ENCODE measurements at regions not wholly inside any gene's neighbourhood (a gene's known extent, or its start where the extent isn't known, plus 50 kb on each side); places are given as distances from the start of the nearest gene placed in this dataset.

GRCh38 chr2:41768310-41768709 lies 279.5 kb upstream of the PKDCC start:
- no peak for DNase-seq (ENCODE audit: low read depth in 2 of 2)

- DNase-seq (ENCODE audit: low read depth in 2 of 2), result no peak
These were observed 276.1 kb upstream of the PKDCC start for GRCh38 chr2:41771710-41772109.

GRCh38 chr2:41772697-41773096 lies 275.1 kb upstream of the PKDCC start:
- DNase-seq (ENCODE audit: low read depth in 2 of 2), result no peak

- DNase-seq (ENCODE audit: low read depth in 2 of 2), result no peak
These were observed 273.7 kb upstream of the PKDCC start for GRCh38 chr2:41774011-41774605.

GRCh38 chr2:41775366-41776025 lies 272.3 kb upstream of the PKDCC start:
- DNase-seq (ENCODE audit: low read depth in 2 of 2), result no peak

- no peak for DNase-seq (ENCODE audit: low read depth in 2 of 2)
These were observed 267.9 kb upstream of the PKDCC start for GRCh38 chr2:41779888-41780287.

- DNase-seq (ENCODE audit: low read depth in 2 of 2), result peak in 1 of 2 experiments; percentile 12
These were observed 265.3 kb upstream of the PKDCC start for GRCh38 chr2:41782306-41783158.

- no peak for DNase-seq (ENCODE audit: low read depth in 2 of 2)
These were observed 263.3 kb upstream of the PKDCC start for GRCh38 chr2:41784496-41784895.

- no peak for DNase-seq (ENCODE audit: low read depth in 2 of 2)
These were observed 262.4 kb upstream of the PKDCC start for GRCh38 chr2:41785251-41786022.

GRCh38 chr2:41791523-41791922 lies 256.3 kb upstream of the PKDCC start:
- DNase-seq (ENCODE audit: low read depth in 2 of 2), result no peak

- no peak for DNase-seq (ENCODE audit: low read depth in 2 of 2)
These were observed 244.5 kb upstream of the PKDCC start for GRCh38 chr2:41803361-41803760.

GRCh38 chr2:41806286-41806685 lies 241.5 kb upstream of the PKDCC start:
- no peak for DNase-seq (ENCODE audit: low read depth in 2 of 2)

- no peak for DNase-seq (ENCODE audit: low read depth in 2 of 2)
These were observed 226.7 kb upstream of the PKDCC start for GRCh38 chr2:41821167-41821566.

GRCh38 chr2:41826921-41827320 lies 220.9 kb upstream of the PKDCC start:
- no peak for DNase-seq (ENCODE audit: low read depth in 2 of 2)

GRCh38 chr2:41827354-41827971 lies 220.4 kb upstream of the PKDCC start:
- DNase-seq (ENCODE audit: low read depth in 2 of 2), result no peak

GRCh38 chr2:41828052-41828643 lies 219.7 kb upstream of the PKDCC start:
- no peak for DNase-seq (ENCODE audit: low read depth in 2 of 2)

GRCh38 chr2:41829052-41829451 lies 218.8 kb upstream of the PKDCC start:
- DNase-seq (ENCODE audit: low read depth in 2 of 2), result no peak

GRCh38 chr2:41830600-41830999 lies 217.2 kb upstream of the PKDCC start:
- DNase-seq (ENCODE audit: low read depth in 2 of 2), result no peak

GRCh38 chr2:41832218-41832617 lies 215.6 kb upstream of the PKDCC start:
- DNase-seq (ENCODE audit: low read depth in 2 of 2), result no peak

GRCh38 chr2:41835401-41835800 lies 212.4 kb upstream of the PKDCC start:
- no peak for DNase-seq (ENCODE audit: low read depth in 2 of 2)

GRCh38 chr2:41836948-41837347 lies 210.9 kb upstream of the PKDCC start:
- DNase-seq (ENCODE audit: low read depth in 2 of 2), result no peak
